ENCODE measurements at regions not wholly inside any gene's neighbourhood (a gene's known extent, or its start where the extent isn't known, plus 50 kb on each side); places are given as distances from the start of the nearest gene placed in this dataset.

- no peak for DNase-seq
Measured at GRCh38 chr9:86794391-86795046, 152.8 kb downstream of the GAS1 start.

- DNase-seq: no peak
Measured at GRCh38 chr9:86792136-86792535, 155.2 kb downstream of the GAS1 start.

GRCh38 chr9:86790805-86791204, 156.5 kb downstream of the GAS1 start:
- DNase-seq: no peak

GRCh38 chr9:86788456-86788855, 158.8 kb downstream of the GAS1 start:
- no peak for DNase-seq

GRCh38 chr9:86783884-86784283, 163.4 kb downstream of the GAS1 start:
- no peak for DNase-seq

GRCh38 chr9:86782831-86783230, 164.5 kb downstream of the GAS1 start:
- DNase-seq: no peak

GRCh38 chr9:86778761-86779160, 168.5 kb downstream of the GAS1 start:
- DNase-seq: no peak

GRCh38 chr9:86775718-86776117, 171.6 kb downstream of the GAS1 start:
- DNase-seq: no peak

GRCh38 chr9:86774116-86774515, 173.2 kb downstream of the GAS1 start:
- DNase-seq: no peak

GRCh38 chr9:86773422-86773945, 173.8 kb downstream of the GAS1 start:
- no peak for DNase-seq

- DNase-seq: no peak
Measured at GRCh38 chr9:86772635-86772993, 174.7 kb downstream of the GAS1 start.

GRCh38 chr9:86771941-86772634, 175.2 kb downstream of the GAS1 start:
- DNase-seq: no peak

GRCh38 chr9:86771420-86771819, 175.9 kb downstream of the GAS1 start:
- DNase-seq: no peak

- DNase-seq: no peak
Measured at GRCh38 chr9:86768709-86769108, 178.6 kb downstream of the GAS1 start.

- DNase-seq: no peak
Measured at GRCh38 chr9:86768020-86768419, 179.3 kb downstream of the GAS1 start.

GRCh38 chr9:86767373-86767772, 179.9 kb downstream of the GAS1 start:
- no peak for DNase-seq

GRCh38 chr9:86766912-86767311, 180.4 kb downstream of the GAS1 start:
- peak; percentile 98 for DNase-seq

- no peak for DNase-seq
Measured at GRCh38 chr9:86766511-86766910, 180.8 kb downstream of the GAS1 start.

GRCh38 chr9:86765746-86766430, 181.4 kb downstream of the GAS1 start:
- peak; percentile 70 for DNase-seq

GRCh38 chr9:86764671-86765343, 182.5 kb downstream of the GAS1 start:
- DNase-seq: no peak

GRCh38 chr9:86764221-86764624, 183.1 kb downstream of the GAS1 start:
- no peak for DNase-seq

GRCh38 chr9:86763791-86764190, 183.5 kb downstream of the GAS1 start:
- DNase-seq: no peak

GRCh38 chr9:86757382-86757720, 190.0 kb downstream of the GAS1 start:
- DNase-seq: no peak

Data from islet precursor cell (in vitro differentiated cells).